ENCODE measurements at regions not wholly inside any gene's neighbourhood (a gene's known extent, or its start where the extent isn't known, plus 50 kb on each side); places are given as distances from the start of the nearest gene placed in this dataset.

DNA sequence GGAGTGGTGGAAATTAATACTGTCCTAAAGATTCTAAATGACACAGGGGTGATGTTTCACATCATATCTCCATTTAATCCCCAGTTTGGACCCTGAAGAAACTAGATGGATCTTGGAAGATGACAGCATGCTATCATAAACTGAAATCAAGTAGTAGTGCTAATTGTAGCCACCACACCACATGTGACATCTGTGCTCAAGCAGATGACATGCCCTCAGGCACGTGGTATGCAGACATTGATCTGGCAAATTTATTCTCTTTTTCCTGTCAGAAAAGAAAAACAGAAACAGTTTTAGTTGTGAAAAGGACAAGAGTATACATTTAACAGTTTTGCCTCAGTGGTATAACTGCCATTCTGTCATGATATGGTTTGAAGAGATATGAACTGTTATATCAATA is 52.9 kb upstream of the PGR start:
- no peaks in the 10 kb centered on the region for H3K27me3 Mint-ChIP-seq (ENCODE audit: low read depth)
- TF ChIP-seq, protein P1, sequence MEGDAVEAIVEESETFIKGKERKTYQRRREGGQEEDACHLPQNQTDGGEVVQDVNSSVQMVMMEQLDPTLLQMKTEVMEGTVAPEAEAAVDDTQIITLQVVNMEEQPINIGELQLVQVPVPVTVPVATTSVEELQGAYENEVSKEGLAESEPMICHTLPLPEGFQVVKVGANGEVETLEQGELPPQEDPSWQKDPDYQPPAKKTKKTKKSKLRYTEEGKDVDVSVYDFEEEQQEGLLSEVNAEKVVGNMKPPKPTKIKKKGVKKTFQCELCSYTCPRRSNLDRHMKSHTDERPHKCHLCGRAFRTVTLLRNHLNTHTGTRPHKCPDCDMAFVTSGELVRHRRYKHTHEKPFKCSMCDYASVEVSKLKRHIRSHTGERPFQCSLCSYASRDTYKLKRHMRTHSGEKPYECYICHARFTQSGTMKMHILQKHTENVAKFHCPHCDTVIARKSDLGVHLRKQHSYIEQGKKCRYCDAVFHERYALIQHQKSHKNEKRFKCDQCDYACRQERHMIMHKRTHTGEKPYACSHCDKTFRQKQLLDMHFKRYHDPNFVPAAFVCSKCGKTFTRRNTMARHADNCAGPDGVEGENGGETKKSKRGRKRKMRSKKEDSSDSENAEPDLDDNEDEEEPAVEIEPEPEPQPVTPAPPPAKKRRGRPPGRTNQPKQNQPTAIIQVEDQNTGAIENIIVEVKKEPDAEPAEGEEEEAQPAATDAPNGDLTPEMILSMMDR (IDR thresholded peaks at IDR 0.05; ENCODE audit: unreplicated experiment in 3 of 3), result no peak
- H3K9me3 Mint-ChIP-seq, result no peaks in the 10 kb centered on the region
- H3K27ac Mint-ChIP-seq, result no peak overlapping the region
- H3K4me1 Mint-ChIP-seq, result no peaks in the 10 kb centered on the region
- H3K36me3 Mint-ChIP-seq (ENCODE audit: low read depth), result no peaks in the 10 kb centered on the region
- H3K4me3 Mint-ChIP-seq, result no peak overlapping the region

DNA sequence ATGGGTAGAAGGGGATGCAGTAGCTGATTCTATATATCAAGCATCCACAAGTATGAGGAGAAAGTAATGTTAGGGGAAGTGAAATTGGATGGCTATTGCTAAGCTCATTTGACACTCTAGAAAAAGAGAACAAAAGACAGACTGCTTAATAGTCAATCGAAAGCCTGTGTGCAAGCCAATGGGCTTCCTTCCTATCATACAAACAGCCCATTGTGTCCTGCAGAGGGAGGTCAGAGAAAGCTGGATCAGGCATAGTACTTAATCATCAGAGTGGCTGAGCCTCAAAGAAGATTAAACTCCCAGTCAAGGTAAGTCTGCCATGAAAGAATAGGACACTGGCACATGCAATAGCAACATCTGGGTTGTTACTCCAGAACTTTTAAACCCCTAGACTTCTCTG is 50.9 kb upstream of the PGR start:
- Mint-ChIP-seq H3K36me3 (ENCODE audit: low read depth) (no peaks in the 10 kb centered on the region), H3K4me3 (no peak overlapping the region), H3K27me3 (ENCODE audit: low read depth) (no peaks in the 10 kb centered on the region), H3K9me3 (no peaks in the 10 kb centered on the region), H3K27ac (no peak overlapping the region), H3K4me1 (no peaks in the 10 kb centered on the region)
- TF ChIP-seq, protein P1 (IDR thresholded peaks at IDR 0.05; ENCODE audit: unreplicated experiment in 3 of 3), result no peak

All from nephron (organoid).